HepG2 (cell line): ENCODE measurements at regions not wholly inside any gene's neighbourhood (a gene's known extent, or its start where the extent isn't known, plus 50 kb on each side); places are given as distances from the start of the nearest gene placed in this dataset.

Source experiments
- ATAC-seq: fragments of 200-7000 bp; cut with Tn5 transposase; 3 replicates; pipeline ENCODE4 v1.9.1; 2020; ENCODE audit warnings: mild to moderate bottlenecking, moderate library complexity
- BruUV-seq: library from RNA; stranded (reverse); fragments of 400-500 nt; replicated peaks from 2 replicates; lab custom pipeline; 2021; lab: Mats Ljungman, UMichigan
- CTCF ChIA-PET: fragments of 300-600 bp; formaldehyde crosslinking; extraction: SDS; loops from one replicate; lab custom pipeline; 2021; ENCODE audit warnings: low total read pairs, inconsistent platforms, low intra/inter-chr PET ratio; lab: Yijun Ruan, JAX
- POLR2A ChIA-PET: fragments of 350-600 bp; sonication (Branson Sonifier 250); formaldehyde crosslinking; loops from one replicate; lab custom pipeline; 2020; ENCODE audit warnings: antibody characterized with exemption, inconsistent platforms; lab: Yijun Ruan, JAX
- DNase-seq: peaks from one replicate; pipeline ENCODE4 v3.0.0-alpha.2; 2015; ENCODE audit warnings: low spot score
- FAIRE-seq: peaks from 3 replicates; lab custom pipeline; 2011; peaks lifted over from hg19 to GRCh38; lab: Jason Lieb, UNC
- H2AFZ ChIP-seq: one replicate; pipeline ENCODE4 v1.6.1; 2011; ENCODE audit warnings: low read length, inconsistent platforms
- H3K27ac ChIP-seq: fragments of 300-600 bp; 3 replicates; pipeline ENCODE4 v1.8.0; 2011; ENCODE audit warnings: mixed run types, mild to moderate bottlenecking, mixed read lengths, low read length, inconsistent platforms; ENCODE audit not compliant: insufficient read depth; ENCODE audit errors: extremely low read length
- H3K27me3 ChIP-seq, 2 experiments: fragments of 200-600 bp in 1 of 2; 2 replicates in 1 of 2; 3 replicates in 1 of 2; pipeline versions ENCODE4 v1.6.0 to v1.8.0; 2011; ENCODE audit warnings: low read length in 2 of 2, mild to moderate bottlenecking in 2 of 2, moderate library complexity in 2 of 2, inconsistent platforms in 1 of 2; ENCODE audit not compliant: insufficient read depth in 2 of 2, control insufficient read depth in 1 of 2
- H3K36me3 ChIP-seq, 2 experiments: fragments of 200-600 bp in 1 of 2; replicated peaks in 1 of 2; 2 replicates in 1 of 2; 3 replicates in 1 of 2; pipeline versions ENCODE4 v1.5.1 to v1.8.0; 2011; ENCODE audit warnings: low read length in 2 of 2, inconsistent platforms in 1 of 2; ENCODE audit not compliant: insufficient read depth in 2 of 2, control insufficient read depth in 1 of 2
- H3K4me1 ChIP-seq: 2 replicates; pipeline ENCODE4 v1.5.1; 2012; ENCODE audit warnings: low read length, inconsistent platforms; ENCODE audit not compliant: insufficient read depth
- H3K4me2 ChIP-seq: 2 replicates; pipeline ENCODE4 v1.6.0; 2011; ENCODE audit warnings: low read depth, low read length, inconsistent platforms
- H3K4me3 ChIP-seq, 3 experiments: fragments of 200-600 bp in 1 of 3; sonication (generic), shearing (Covaris generic) in 1 of 3; replicated peaks in 1 of 3; 2 replicates each; pipeline ENCODE4 v1.5.1; 2011 to 2016; ENCODE audit warnings: low read length in 3 of 3, inconsistent platforms in 2 of 3, low read depth in 2 of 3, mild to moderate bottlenecking in 2 of 3, control low read depth in 1 of 3, mixed read lengths in 1 of 3; ENCODE audit not compliant: insufficient read depth in 1 of 3
- H3K79me2 ChIP-seq: one replicate; pipeline ENCODE4 v1.6.1; 2011; ENCODE audit warnings: low read length, inconsistent platforms; ENCODE audit not compliant: insufficient read depth
- H3K9ac ChIP-seq: 2 replicates; pipeline ENCODE4 v1.6.0; 2011; ENCODE audit warnings: mild to moderate bottlenecking, low read depth, low read length, inconsistent platforms; ENCODE audit not compliant: insufficient read depth
- H3K9me3 ChIP-seq: 2 replicates; pipeline ENCODE4 v1.5.1; 2012; ENCODE audit warnings: mild to moderate bottlenecking, low read length
- H4K20me1 ChIP-seq: 2 replicates; pipeline ENCODE4 v1.6.0; 2011; ENCODE audit warnings: inconsistent platforms, mild to moderate bottlenecking, low read length, moderate library complexity; ENCODE audit not compliant: insufficient read depth
- CBX2 ChIP-seq, 2 experiments: fragments of 200-600 bp in 1 of 2; sonication (generic); formaldehyde crosslinking in 1 of 2; IDR thresholded peaks; 2 replicates each; pipeline versions ENCODE4 v1.7.0 to v1.8.1; 2018 to 2022; ENCODE audit warnings: low read depth in 2 of 2, low read length in 1 of 2, mild to moderate bottlenecking in 1 of 2, missing genetic modification reagents in 1 of 2
- CREB1 ChIP-seq, 2 experiments: fragments of 450-650 bp in 1 of 2; IDR thresholded peaks; 2 replicates each; pipeline ENCODE4 v1.6.1; 2016 to 2017; ENCODE audit warnings: control low read depth in 1 of 2, mild to moderate bottlenecking in 1 of 2, missing compliant biosample characterization in 1 of 2, missing genetic modification characterization in 1 of 2
- IKZF1 ChIP-seq: fragments of 450-650 bp; IDR thresholded peaks from 2 replicates; pipeline ENCODE4 v1.7.1; 2016
- MIXL1 ChIP-seq: IDR thresholded peaks from 2 replicates; pipeline ENCODE4 v1.6.1; 2016
- POGZ ChIP-seq: sonication (generic); formaldehyde crosslinking; IDR thresholded peaks from 2 replicates; pipeline ENCODE4 v1.4.0; 2020; ENCODE audit warnings: mild to moderate bottlenecking, missing genetic modification reagents
- PTBP1 ChIP-seq: fragments of 200-400 bp; formaldehyde crosslinking; IDR thresholded peaks from 2 replicates; pipeline ENCODE4 v1.6.1; 2018; ENCODE audit warnings: low read length, low read depth; ENCODE audit not compliant: poor library complexity, severe bottlenecking
- SMARCC2 ChIP-seq: fragments of 450-650 bp; IDR thresholded peaks from 2 replicates; pipeline ENCODE4 v1.6.1; 2017; ENCODE audit warnings: antibody characterized with exemption, mild to moderate bottlenecking
- SMC3 ChIP-seq: IDR thresholded peaks from 2 replicates; pipeline ENCODE4 v1.6.1; 2011; ENCODE audit warnings: low read length, improper control_type of control experiment
- WIZ ChIP-seq: sonication (generic); formaldehyde crosslinking; IDR thresholded peaks from 2 replicates; pipeline ENCODE4 v1.5.1; 2020; ENCODE audit warnings: mild to moderate bottlenecking, missing genetic modification reagents
- ZNF33B ChIP-seq: sonication (generic); formaldehyde crosslinking; IDR thresholded peaks from 2 replicates; pipeline ENCODE4 v1.5.1; 2020; ENCODE audit warnings: mild to moderate bottlenecking, missing genetic modification reagents
- ZNF577 ChIP-seq: sonication (generic); formaldehyde crosslinking; IDR thresholded peaks from 2 replicates; pipeline ENCODE4 v1.4.0; 2020; ENCODE audit warnings: mild to moderate bottlenecking, low read depth, missing genetic modification reagents, borderline replicate concordance
- ZNF615 ChIP-seq: sonication (generic); formaldehyde crosslinking; IDR thresholded peaks from 2 replicates; pipeline ENCODE4 v1.5.0; 2020; ENCODE audit warnings: mild to moderate bottlenecking, missing genetic modification reagents, borderline replicate concordance
- WGBS: methylation state at CpG from one replicate; pipeline ENCODE4 v1.1.6; 2017; ENCODE audit warnings: low lambda C conversion rate; 5-methylcytosine and 5-hydroxymethylcytosine counted together
- in situ Hi-C: cut with HindIII; loops from 2 replicates; pipeline ENCODE4 v1.10.0; 2017; ENCODE audit warnings: low pct_unique_long_range_greater_than_20kb; ENCODE audit not compliant: extremely low pct_ligation_motif_present
- intact Hi-C: fragments of 100-400 bp; cut with micrococcal nuclease; formaldehyde crosslinking; loops from one replicate; pipeline ENCODE4 v1.10.0; 2022; ENCODE audit not compliant: unreplicated experiment
- TF ChIP-seq, protein P1 (sequence below): sonication (generic); formaldehyde crosslinking; IDR thresholded peaks from 2 replicates; pipeline ENCODE4 v1.4.0; 2020; ENCODE audit warnings: missing genetic modification reagents
- TF ChIP-seq, protein P2 (sequence below): conservative IDR thresholded peaks from 2 replicates; pipeline ENCODE4 v1.6.1; 2018; ENCODE audit warnings: missing genetic modification reagents
- TF ChIP-seq, protein P3 (sequence below): sonication (generic); formaldehyde crosslinking; IDR thresholded peaks from 2 replicates; pipeline ENCODE4 v1.4.0; 2020; ENCODE audit warnings: missing genetic modification reagents

DNA sequence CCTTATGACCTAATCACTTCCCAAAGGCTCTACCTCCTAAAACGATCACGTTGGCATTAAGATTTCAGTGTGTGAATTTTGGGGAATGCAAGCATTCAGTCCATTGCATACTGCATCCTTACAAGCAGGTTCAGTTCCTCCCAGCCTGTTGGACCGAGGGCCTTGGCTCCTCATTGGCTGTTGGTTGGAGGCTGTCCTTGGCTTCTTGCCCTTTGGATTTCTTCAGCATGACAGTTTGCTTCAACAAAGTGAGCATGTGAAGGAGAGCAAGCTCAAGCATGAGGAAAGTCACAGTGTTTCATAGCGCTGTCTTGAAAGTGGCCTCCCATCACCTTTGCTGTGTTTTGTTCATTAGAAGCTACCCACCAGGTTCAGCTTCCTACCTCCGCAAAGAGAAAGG, 109.5 kb downstream of the GADD45G start:
- no peak overlapping the region for H3K4me2 ChIP-seq
- intact Hi-C loops: no loop called here
- H3K27ac ChIP-seq: no peak overlapping the region
- no peaks in the 10 kb centered on the region for H3K9me3 ChIP-seq
- H4K20me1 ChIP-seq: no peaks in the 10 kb centered on the region
- H3K36me3 ChIP-seq: no peaks in the 10 kb centered on the region
- H3K4me1 ChIP-seq: no peaks in the 10 kb centered on the region
- no peak overlapping the region for H3K4me3 ChIP-seq
- TF ChIP-seq, protein P1, sequence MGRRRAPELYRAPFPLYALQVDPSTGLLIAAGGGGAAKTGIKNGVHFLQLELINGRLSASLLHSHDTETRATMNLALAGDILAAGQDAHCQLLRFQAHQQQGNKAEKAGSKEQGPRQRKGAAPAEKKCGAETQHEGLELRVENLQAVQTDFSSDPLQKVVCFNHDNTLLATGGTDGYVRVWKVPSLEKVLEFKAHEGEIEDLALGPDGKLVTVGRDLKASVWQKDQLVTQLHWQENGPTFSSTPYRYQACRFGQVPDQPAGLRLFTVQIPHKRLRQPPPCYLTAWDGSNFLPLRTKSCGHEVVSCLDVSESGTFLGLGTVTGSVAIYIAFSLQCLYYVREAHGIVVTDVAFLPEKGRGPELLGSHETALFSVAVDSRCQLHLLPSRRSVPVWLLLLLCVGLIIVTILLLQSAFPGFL: no peak
- TF ChIP-seq, protein P2, sequence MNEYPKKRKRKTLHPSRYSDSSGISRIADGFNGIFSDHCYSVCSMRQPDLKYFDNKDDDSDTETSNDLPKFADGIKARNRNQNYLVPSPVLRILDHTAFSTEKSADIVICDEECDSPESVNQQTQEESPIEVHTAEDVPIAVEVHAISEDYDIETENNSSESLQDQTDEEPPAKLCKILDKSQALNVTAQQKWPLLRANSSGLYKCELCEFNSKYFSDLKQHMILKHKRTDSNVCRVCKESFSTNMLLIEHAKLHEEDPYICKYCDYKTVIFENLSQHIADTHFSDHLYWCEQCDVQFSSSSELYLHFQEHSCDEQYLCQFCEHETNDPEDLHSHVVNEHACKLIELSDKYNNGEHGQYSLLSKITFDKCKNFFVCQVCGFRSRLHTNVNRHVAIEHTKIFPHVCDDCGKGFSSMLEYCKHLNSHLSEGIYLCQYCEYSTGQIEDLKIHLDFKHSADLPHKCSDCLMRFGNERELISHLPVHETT (CRISPR knock-in tag): no peak
- TF ChIP-seq MIXL1: no peak
- TF ChIP-seq CREB1 (IDR thresholded peaks at IDR 0.05): no peak
- TF ChIP-seq CREB1 (CRISPR knock-in tag; IDR thresholded peaks at IDR 0.05): no peak
- TF ChIP-seq IKZF1: no peak
- TF ChIP-seq CBX2 (IDR thresholded peaks at IDR 0.05; ENCODE audit: low read depth, low read length): no peak
- TF ChIP-seq CBX2 (CRISPR knock-in tag; IDR thresholded peaks at IDR 0.05; ENCODE audit: low read depth): no peak
- TF ChIP-seq POGZ (CRISPR knock-in tag): no peak
- TF ChIP-seq, protein P3, sequence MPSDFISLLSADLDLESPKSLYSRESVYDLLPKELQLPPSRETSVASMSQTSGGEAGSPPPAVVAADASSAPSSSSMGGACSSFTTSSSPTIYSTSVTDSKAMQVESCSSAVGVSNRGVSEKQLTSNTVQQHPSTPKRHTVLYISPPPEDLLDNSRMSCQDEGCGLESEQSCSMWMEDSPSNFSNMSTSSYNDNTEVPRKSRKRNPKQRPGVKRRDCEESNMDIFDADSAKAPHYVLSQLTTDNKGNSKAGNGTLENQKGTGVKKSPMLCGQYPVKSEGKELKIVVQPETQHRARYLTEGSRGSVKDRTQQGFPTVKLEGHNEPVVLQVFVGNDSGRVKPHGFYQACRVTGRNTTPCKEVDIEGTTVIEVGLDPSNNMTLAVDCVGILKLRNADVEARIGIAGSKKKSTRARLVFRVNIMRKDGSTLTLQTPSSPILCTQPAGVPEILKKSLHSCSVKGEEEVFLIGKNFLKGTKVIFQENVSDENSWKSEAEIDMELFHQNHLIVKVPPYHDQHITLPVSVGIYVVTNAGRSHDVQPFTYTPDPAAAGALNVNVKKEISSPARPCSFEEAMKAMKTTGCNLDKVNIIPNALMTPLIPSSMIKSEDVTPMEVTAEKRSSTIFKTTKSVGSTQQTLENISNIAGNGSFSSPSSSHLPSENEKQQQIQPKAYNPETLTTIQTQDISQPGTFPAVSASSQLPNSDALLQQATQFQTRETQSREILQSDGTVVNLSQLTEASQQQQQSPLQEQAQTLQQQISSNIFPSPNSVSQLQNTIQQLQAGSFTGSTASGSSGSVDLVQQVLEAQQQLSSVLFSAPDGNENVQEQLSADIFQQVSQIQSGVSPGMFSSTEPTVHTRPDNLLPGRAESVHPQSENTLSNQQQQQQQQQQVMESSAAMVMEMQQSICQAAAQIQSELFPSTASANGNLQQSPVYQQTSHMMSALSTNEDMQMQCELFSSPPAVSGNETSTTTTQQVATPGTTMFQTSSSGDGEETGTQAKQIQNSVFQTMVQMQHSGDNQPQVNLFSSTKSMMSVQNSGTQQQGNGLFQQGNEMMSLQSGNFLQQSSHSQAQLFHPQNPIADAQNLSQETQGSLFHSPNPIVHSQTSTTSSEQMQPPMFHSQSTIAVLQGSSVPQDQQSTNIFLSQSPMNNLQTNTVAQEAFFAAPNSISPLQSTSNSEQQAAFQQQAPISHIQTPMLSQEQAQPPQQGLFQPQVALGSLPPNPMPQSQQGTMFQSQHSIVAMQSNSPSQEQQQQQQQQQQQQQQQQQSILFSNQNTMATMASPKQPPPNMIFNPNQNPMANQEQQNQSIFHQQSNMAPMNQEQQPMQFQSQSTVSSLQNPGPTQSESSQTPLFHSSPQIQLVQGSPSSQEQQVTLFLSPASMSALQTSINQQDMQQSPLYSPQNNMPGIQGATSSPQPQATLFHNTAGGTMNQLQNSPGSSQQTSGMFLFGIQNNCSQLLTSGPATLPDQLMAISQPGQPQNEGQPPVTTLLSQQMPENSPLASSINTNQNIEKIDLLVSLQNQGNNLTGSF: no peak
- no peak for TF ChIP-seq SMC3
- no peak for TF ChIP-seq SMARCC2
- TF ChIP-seq WIZ (CRISPR knock-in tag): no peak
- TF ChIP-seq ZNF615 (CRISPR knock-in tag): no peak
- no peak for TF ChIP-seq ZNF33B (CRISPR knock-in tag)
- no peak for TF ChIP-seq ZNF577 (CRISPR knock-in tag)
- no peak for TF ChIP-seq PTBP1
- in situ Hi-C loops: no loop called here
- no peak overlapping the region for H2AFZ ChIP-seq
- ATAC-seq: no peak
- ChIA-PET CTCF (no interaction called here), POLR2A (no interaction called here)
- BruUV-seq: no TSS peak
- H3K79me2 ChIP-seq: no peaks in the 10 kb centered on the region
- no peak for FAIRE-seq
- 40% methylated on average over 5 of the region's 5 CpGs for whole genome bisulfite sequencing
- H3K27me3 ChIP-seq: no peaks in the 10 kb centered on the region
- no peak overlapping the region for H3K9ac ChIP-seq
- no peak for DNase-seq
